NCI-H2029 treated with DMSO at 0.1 percent for 48 hours (cell line): ENCODE measurements at regions not wholly inside any gene's neighbourhood (a gene's known extent, or its start where the extent isn't known, plus 50 kb on each side); places are given as distances from the start of the nearest gene placed in this dataset.
"Not testable (repeated sequence)": the region's sequence is repeated elsewhere in the genome, so short reads cannot be mapped to it uniquely, and the experiment has no call there.

Source experiments
- DNase-seq: peaks from one replicate; lab custom pipeline; 2025; lab: John Stamatoyannopoulos, UW

DNA sequence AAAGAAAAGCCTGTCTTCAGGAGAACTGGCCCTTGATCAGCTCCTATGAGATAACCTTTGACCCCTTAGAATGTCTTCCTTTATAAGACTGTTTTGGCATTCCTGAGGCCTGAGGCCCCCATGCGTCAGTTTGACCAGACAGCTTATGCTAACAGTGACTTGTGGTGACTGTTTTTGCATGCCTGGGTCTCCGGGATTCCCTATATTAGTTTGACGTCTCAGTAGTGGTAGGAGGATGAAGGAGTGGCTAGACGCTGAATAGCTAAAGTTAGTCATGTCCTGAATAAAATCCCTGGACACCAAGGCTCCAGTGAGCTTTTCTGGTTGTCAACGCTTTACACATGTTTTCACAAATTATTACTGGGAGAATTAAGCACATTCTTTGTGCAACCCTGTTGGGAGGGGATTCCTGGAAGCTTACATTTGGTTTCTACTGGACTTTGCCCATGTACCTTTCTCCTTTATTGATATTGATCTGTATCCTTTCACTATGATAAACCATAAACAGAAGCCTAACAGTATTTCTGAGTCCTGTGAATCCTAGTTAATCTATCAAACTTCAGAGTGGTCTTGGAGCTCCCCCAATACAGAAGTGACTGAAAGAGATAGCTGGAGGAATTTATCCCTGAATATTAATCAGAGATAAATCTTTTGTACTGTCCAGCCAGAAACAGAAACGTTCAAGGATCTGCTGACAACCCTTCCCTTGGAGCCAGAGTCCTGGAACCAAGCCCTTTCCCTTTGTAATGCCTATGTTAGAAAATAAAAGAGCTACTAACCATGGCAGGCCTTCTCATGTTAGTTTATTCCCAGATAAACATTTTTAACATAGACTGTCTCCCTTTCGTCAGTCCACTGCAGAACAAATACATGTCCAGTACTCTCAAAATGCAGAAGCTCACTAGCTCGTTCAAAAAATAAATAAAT, 479.2 kb downstream of the RPS29 start:
- no peak for DNase-seq

DNA sequence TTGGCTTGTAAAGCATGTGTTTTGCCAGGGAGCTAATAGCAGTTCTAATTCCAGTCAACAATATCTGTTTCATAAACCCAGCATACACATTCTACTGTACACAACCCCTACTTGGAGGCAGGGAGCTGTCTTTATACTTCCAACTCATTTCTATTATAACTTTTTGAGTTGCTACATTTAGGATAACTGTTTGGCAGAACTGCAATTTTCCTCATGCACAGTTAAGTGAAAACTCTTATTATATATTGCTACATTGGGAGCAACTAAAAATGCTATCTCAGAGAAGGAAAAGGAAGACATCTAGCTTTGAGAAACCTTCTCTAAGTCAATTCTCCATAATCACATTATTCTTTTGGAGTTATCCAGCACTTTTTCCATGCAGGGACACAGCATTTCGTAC, 480.2 kb downstream of the RPS29 start:
- no peak for DNase-seq

DNA sequence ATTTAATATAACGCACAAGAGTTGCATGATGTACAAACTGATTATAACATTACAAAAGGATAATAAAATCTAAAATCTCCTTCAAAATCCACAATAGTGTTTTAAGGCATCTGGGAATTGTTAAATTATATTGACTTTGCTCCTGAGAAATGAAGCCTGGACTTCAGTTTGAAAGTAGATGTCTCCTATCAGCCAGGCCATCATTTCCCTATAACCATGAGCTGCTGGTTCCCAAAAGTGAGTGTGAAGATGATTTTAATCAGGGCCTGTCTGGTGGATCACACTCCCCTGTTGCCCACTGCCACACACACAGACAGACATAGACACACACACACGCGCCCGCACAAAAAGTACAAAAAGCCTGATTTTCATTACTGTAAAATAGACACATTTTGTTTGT, 480.7 kb downstream of the RPS29 start:
- no peak for DNase-seq

DNA sequence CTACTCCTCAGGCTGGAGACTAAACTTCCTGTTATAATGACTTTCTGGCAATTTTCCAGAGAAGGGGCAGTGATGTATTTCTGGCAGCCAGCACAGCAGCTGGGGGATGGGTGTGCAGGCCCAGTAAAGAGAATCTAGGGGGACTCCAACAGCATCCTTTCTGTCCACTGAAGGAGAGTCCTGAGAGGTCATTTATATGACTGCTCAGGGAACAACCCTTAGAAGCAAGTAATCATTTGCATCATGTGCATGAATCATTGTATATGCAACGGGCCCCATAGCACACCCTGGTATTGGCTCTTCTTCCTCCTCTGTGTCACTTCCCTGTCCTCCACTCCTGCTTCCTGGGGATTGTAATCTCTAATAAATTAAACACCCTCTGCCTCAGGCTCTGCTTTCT, 493.8 kb downstream of the RPS29 start:
- no peak for DNase-seq

DNA sequence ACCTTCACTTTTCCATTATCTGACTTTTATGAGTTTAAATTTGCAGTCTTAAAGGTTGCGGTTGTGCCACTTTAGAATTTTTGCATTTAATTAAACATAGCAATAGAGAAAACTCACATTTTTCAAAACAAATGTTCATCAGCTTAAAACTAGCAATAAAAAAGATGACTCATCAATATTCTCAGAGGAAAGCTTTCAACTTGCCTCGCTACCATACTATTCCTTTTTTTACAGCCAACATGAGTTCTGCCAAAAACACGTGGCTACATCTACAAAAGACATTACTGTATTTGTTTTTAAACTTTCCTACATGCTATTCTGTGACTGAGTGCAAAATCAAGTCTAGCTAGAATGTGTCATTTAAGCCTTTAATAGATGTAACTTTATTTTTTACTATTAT, 497.1 kb downstream of the RPS29 start:
- DNase-seq = no peak

DNA sequence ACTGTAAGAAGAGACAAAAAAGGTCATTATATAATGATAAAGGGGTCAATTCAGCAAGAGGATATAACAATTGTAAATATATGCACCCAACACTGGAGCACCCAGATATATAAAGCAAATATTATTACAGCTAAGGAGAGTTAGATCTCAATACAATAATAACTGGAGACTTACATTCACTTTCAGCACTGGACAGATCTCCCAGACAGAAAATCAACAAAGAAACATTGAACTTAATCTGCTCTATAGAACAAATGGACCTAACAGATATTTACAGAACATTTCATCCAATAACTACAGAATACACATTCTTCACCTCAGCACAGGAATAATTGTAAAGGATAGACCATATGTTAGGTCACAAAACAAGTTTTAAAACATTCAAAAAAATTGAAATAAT, 512.9 kb downstream of the RPS29 start:
- DNase-seq = not testable (repeated sequence)

DNA sequence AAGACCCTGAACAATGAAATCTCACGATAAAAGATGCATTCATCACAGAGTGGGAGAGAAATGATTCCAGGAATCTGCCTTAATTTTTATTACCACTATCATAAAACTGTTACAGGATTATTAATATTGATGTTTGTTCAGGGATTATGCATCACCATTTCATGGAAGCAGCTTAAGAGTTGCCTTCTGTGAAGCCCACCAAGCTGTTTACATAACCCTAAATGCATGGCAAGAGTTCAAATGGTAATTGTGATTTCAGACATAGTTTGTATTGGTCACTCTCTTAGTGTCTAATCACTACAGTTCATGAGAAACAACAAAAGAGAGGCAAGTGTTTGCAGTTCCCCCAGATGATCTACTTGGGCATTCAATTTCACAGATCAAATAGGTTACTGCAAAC, 527.7 kb downstream of the RPS29 start:
- no peak for DNase-seq

DNA sequence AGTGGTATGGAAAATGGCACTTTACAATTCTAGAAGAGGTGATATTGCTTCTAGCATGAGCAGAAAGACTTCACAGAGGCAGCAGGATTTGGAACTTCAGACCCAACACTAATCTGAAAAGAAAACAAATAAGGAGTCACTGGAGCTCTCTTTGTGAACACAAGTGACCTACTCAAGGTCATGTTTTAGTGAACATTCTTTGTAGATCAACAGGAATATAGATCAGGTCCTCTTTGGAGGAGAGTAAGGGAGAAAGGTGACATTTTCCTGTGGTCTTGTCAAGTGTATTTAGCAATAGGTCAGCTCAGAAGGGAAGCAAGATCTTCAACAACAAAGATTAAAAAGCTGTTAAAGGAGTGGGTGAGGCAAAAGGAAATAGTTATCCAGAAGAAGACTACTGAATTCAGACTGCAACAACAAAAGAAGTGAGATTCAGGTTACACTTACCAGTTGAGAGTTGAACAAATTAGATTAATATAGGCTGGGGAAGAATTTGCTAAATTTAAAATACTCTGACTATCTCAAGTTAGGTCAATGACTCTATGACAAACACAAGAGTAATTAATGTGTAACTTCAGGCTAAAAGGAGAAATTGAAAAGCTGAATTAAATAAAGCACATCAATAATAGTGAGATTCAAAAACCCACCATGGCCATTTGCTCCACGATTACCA, 528.2 kb downstream of the RPS29 start:
- DNase-seq = no peak

DNA sequence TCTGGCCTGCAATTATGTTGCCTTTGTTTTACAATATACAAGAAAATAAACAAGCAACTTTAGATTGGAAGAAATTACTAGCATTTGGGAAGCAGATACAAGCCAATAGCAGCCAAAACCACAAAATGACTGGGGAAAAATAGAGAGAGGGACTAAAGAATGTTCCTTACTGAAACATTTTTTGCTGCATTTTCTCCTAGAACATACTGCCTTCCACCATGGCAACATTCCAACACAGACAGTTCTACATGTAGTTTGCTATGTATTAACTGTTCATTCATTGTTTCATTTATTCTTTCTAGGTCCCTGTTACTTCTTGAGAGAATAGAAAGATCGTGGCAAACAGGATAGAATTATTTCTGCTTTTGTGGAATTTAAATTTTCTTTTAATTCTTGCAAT, 530.2 kb downstream of the RPS29 start:
- no peak for DNase-seq

DNA sequence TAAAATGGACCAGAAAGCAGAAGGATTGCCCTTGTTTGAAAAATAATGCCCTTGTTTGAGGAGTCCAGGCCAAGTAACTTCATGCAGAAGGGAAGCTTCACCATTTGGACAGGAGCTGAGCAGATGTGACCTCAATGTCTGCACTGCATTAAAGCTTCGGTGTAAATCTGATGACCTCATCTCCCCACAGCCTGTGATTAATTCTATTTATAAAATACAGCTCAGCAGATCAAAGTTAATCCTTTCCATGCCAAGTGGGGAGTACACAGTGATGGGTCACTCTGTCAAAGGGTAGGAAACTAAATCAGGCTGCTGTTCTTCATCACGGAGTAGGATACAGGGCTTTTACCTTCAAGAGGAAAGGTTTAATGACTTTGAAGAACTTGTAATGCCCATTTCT, 533.7 kb downstream of the RPS29 start:
- no peak for DNase-seq

DNA sequence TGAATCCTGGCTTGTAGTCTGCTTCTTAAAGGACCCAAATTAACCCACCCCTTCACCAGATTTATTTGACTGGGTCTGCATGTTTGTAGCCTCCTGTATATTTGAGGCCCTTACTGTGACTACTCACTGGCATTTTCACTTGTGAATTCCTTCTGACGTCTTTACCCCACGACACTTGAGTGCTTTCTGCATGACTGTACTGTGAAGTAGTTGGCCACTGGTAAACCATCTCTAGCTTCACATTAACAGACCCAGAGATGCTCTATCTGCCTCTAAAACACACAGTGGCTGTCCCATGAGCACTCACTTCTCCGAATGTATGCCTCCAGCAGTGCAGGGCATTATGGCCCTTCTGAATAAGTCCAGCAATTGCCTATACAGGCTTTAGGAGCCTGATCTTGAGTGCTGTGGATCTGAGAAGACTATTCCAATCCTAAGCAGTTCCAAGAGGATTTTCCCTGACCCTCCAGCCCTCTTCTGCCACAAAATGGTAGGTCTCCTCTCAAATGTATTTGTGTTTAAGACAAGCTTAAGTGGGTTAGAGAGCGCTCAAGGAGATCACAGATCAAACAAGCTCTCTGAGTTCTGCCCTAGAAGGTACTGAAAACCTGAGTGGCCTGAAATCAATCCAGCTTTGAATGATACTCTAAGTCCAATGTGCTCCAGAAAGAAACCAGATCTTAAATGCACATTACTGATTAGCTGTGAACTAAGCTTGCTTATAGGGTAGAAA, 534.7 kb downstream of the RPS29 start:
- DNase-seq = no peak

DNA sequence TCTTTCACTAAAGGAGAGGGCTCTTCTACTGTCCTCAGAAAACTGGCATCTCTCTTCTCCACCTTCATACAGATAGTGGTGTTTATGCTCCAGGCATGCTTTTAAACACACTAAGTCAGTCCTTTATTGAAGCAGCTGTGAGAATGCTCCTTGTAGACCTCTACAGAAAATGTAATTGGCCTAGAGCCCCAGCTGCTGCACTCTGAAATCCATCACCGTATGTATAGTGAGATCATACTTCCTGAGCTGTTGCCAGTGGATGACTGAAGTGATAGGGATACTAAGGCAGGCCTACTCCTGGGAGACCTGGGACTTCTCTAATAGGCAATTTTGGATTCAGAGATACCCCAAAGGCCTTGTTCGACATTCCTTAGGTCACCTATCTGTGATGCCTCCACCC, 535.4 kb downstream of the RPS29 start:
- DNase-seq = no peak

DNA sequence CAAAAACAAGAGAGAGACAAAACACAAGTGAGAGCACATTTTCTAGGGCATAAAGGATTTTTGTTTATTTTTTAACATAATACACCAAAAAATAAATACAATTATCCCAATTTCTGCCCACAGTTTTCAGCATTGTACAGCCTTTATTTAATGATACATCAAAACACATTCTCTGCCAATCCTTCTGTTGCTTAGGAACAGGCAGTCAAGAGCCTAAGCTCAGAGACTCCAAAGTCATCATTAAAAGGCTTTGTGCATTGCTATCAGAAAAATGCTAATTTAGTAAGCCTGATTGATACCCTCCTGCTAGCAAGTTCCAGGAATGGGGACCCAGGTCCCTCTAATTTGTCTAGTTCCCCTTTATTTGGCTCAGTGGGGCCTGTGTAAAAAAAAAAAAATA, 536.5 kb downstream of the RPS29 start:
- DNase-seq = no peak

DNA sequence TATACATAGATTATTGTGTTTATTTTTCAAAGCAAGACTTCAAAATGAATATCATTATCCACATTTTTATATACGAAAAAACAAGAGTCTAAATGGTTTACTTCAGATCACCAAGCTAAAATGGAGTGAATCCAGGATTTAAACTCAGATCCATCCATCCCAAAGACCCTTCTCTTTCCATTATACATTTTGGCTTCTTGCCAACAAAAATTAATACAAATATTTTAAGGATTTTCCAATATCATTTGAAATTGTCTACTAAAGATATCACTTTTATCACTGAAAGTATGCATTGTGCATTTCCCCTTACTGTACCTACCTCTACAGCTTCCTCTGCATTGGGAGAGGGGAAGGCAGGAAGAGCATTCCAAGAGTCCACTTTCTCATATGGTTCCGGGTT, 541.2 kb downstream of the RPS29 start:
- DNase-seq = no peak

DNA sequence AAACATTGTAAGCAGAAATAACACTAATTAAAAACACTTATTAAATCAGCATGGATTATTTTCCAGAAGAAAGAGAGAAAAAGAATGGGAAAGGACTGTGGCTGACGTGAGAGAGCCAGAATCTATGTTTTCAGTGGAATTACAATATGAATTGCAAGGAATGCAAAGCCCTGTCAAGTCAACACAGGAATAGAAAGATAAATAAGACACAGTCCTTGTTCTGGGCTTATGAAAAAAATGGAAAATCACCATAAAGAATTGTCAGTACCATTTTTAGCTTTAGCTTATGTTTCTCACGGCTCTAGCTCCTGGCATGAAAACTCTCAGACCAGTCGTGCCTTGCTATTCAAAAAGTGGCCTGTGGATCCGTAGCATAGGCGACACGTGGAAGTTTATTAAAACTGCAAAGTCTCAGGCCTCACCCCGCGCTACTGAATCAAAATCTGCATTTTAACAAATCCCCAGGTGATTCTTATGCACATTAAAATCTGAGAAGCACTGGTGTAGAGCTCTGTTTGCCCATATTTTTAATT, 549.1 kb downstream of the RPS29 start:
- no peak for DNase-seq

DNA sequence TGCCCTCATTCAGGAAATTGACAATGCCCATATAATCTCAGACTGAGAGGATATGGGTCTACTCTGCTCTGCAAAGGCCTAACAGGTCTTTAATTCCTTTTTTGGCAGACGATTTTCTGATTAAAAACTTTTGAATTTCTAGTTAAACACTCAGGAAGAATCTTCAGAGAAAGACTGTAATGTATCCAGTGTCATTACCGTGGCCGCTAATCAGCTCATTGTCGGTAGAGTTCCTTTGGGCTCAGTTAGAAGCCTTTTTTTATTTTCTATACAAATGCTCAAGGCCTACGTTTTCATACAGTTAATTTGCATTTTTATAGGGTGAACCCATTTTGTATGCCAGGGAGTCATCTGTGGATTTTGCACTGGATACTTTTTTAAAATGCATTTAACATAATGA, 549.9 kb downstream of the RPS29 start:
- DNase-seq = no peak

DNA sequence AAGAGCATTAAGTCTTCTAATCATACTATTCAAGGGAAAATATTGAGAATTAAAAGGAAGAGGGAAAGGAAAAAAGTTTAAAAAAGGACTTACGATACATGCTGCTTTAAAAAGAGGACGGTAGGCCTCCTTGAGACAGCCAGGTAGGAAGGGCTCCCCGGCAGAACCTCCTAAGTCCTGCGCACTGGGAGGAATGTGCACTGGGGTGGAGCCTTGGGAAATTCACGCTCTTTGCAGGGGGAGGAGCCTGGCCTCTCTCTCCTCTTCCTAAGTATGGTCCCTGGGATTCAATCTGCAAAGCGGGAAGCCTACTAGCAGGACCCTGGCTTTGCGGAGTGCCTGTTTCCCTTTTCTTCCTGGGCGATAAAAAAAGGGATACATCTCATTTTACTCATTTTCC, 553.0 kb downstream of the RPS29 start:
- DNase-seq = no peak

DNA sequence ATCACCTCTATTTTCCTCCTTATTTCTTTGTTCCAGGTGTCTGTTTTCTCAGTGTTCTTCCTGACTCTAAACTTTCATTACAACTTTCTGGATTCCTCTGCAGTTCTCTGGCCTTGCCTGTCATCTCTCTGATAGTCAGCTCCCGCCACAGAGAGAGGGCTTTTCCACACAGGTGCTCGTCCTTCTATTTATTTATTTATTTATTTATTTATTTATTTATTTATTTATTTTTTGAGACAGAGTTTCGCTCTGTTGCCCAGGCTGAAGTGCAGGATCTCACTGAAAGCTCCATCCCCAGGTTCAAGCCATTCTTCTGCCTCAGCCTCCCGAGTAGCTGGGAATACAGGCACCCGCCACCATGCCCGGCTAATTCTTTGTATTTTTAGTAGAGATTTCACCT, 554.5 kb downstream of the RPS29 start:
- not testable (repeated sequence) for DNase-seq

DNA sequence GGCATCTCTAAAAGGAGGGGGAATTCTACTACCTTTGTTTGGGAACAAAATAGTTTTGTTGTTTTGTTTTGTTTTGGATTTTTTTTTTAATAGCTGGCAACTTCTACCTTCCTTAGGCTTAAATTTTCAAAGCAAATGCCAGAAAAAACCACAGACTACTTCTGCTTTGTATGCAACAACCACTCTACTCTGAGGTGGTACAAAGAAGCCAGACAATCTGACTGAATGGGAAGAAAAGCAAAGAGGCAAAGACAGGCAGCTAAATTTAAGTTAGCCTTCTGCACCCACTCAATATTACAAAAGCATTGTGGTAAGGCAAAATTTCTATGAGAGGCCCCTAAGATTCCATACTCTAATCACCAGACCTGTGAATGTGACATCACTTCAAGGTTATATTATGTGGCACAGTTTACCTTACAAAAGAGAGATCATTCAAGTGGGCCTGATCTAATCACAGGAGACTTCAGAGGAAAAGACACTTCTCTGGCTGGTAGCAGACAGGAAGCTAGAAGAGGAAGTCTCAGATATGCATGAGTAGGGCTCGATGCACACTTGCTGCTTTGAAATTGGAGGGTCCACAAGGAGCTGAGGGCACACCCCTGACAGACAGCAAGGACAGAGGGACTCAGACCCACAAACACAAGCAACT, 566.6 kb downstream of the RPS29 start:
- DNase-seq = no peak

DNA sequence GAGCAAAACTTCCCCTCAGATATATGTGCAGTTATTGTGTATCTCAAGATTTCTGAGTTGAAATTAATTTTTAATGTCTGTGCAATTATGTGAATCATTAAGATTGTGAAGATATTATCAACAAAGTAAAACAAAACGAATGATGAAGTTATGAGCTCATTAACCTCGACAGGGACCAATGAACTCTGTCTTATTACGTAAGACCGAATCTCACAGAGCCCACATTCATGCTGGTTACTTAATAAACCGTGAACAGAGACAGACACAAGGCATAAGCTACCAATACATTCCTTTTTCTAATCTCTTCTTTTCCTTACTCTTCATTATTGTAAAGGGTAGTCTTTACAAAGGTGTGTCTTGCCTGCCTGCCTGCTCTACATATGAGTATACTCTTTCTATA, 568.7 kb downstream of the RPS29 start:
- no peak for DNase-seq

DNA sequence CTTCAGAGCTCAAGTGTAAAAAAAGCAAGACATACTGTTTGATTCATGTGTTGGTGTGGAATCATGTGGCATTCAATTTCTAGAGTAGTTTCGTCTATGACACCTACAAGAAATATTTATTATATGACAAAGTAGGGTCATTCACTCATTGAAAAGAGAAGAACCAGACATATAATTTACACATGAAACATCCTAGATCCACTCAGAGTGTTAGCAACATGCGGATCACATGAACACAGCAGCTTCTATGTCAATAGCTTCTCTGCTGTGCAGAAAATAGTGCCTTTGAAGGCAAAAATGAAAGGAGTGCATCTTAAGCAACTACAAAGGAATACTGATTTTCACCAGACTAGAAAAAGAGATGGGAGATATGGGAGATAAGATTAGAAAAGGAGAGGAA, 569.8 kb downstream of the RPS29 start:
- no peak for DNase-seq

DNA sequence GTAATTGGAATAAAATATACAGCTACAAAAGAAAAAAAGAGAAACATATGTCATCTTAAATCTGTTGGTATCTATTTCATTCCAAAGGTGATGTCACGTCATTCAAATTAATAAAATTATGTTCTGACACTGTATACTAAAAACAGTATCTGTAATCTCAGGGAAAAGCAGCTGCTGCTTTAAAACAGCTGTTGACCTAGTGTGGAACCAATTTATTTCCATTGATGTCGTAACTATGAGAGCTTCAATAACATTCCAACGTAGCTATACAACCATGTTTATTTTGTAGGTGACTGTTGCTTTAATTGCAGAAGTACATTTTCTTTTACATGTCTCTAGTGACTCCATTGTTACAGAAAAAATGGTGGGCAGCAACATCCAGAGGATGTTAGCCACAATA, 571.7 kb downstream of the RPS29 start:
- no peak for DNase-seq
